Parathyroid adenoma (tissue), 2 donors: ENCODE measurements at regions not wholly inside any gene's neighbourhood (a gene's known extent, or its start where the extent isn't known, plus 50 kb on each side); places are given as distances from the start of the nearest gene placed in this dataset.

Experiments
- H2AFZ ChIP-seq: fragments of 300-600 bp; sonication (generic); one replicate; pipeline ENCODE4 v1.7.0; 2017; ENCODE audit warnings: antibody characterized with exemption, mild to moderate bottlenecking
- H3K27ac ChIP-seq: fragments of 300-600 bp; sonication (generic); one replicate; pipeline ENCODE4 v1.7.0; 2017
- H3K27me3 ChIP-seq: fragments of 300-600 bp; sonication (generic); one replicate; pipeline ENCODE4 v1.7.0; 2017; ENCODE audit warnings: low read length; ENCODE audit not compliant: control insufficient read depth, insufficient read depth
- H3K36me3 ChIP-seq: fragments of 300-600 bp; sonication (generic); one replicate; pipeline ENCODE4 v1.7.0; 2017; ENCODE audit warnings: low read length; ENCODE audit not compliant: control insufficient read depth, insufficient read depth
- H3K4me1 ChIP-seq: fragments of 300-600 bp; sonication (generic); one replicate; pipeline ENCODE4 v1.7.0; 2017; ENCODE audit warnings: control low read depth
- H3K4me2 ChIP-seq: fragments of 300-600 bp; sonication (generic); one replicate; pipeline ENCODE4 v1.7.0; 2017; ENCODE audit warnings: low read length
- H3K4me3 ChIP-seq: fragments of 300-600 bp; sonication (generic); one replicate; pipeline ENCODE4 v1.7.0; 2017; ENCODE audit warnings: low read depth, low read length
- H3K79me2 ChIP-seq: fragments of 300-600 bp; sonication (generic); one replicate; pipeline ENCODE4 v1.7.0; 2017; ENCODE audit warnings: control low read depth
- H3K9ac ChIP-seq: fragments of 300-600 bp; sonication (generic); one replicate; pipeline ENCODE4 v1.7.0; 2017; ENCODE audit warnings: mild to moderate bottlenecking
- H3K9me3 ChIP-seq: fragments of 300-600 bp; sonication (generic); one replicate; pipeline ENCODE4 v1.7.0; 2017; ENCODE audit warnings: low read length; ENCODE audit not compliant: control insufficient read depth
- CTCF ChIP-seq: fragments of 300-600 bp; sonication (generic); IDR thresholded peaks from one replicate; pipeline ENCODE4 v1.7.0; 2017; ENCODE audit warnings: antibody characterized with exemption, mild to moderate bottlenecking
- donor health status: primary hyperparathyroidism.

- TF ChIP-seq CTCF, result no peak
- H3K4me3 ChIP-seq, result no peak overlapping the region
- H3K4me1 ChIP-seq, result no peaks in the 10 kb centered on the region
- H3K9me3 ChIP-seq, result no peaks in the 10 kb centered on the region
- no peaks in the 10 kb centered on the region for H3K36me3 ChIP-seq
- H3K4me2 ChIP-seq, result no peak overlapping the region
- no peaks in the 10 kb centered on the region for H3K79me2 ChIP-seq
- H3K27ac ChIP-seq, result no peak overlapping the region
- H3K9ac ChIP-seq, result no peak overlapping the region
- no peaks in the 10 kb centered on the region for H3K27me3 ChIP-seq
- H2AFZ ChIP-seq, result no peak overlapping the region
These were observed 166.8 kb upstream of the TOX3 start for GRCh38 chr16:52713740-52714139.

- H3K4me1 ChIP-seq, result no peaks in the 10 kb centered on the region
- H3K9ac ChIP-seq, result no peak overlapping the region
- no peak overlapping the region for H2AFZ ChIP-seq
- H3K4me3 ChIP-seq, result no peak overlapping the region
- TF ChIP-seq CTCF, result no peak
- no peaks in the 10 kb centered on the region for H3K27me3 ChIP-seq
- H3K36me3 ChIP-seq, result no peaks in the 10 kb centered on the region
- H3K4me2 ChIP-seq, result no peak overlapping the region
- no peaks in the 10 kb centered on the region for H3K9me3 ChIP-seq
- H3K27ac ChIP-seq, result no peak overlapping the region
- H3K79me2 ChIP-seq, result no peaks in the 10 kb centered on the region
These were observed 162.4 kb upstream of the TOX3 start for GRCh38 chr16:52709306-52709705.

- no peak for TF ChIP-seq CTCF
These were observed 161.5 kb upstream of the TOX3 start for GRCh38 chr16:52708476-52708875.

GRCh38 chr16:52707676-52708337 lies 160.9 kb upstream of the TOX3 start:
- H3K4me3 ChIP-seq, result no peak overlapping the region
- no peak overlapping the region for H3K9ac ChIP-seq
- no peaks in the 10 kb centered on the region for H3K9me3 ChIP-seq
- no peak overlapping the region for H2AFZ ChIP-seq
- no peaks in the 10 kb centered on the region for H3K4me1 ChIP-seq
- H3K79me2 ChIP-seq, result no peaks in the 10 kb centered on the region
- no peak overlapping the region for H3K4me2 ChIP-seq
- no peak for TF ChIP-seq CTCF
- no peaks in the 10 kb centered on the region for H3K36me3 ChIP-seq
- no peak overlapping the region for H3K27ac ChIP-seq
- no peaks in the 10 kb centered on the region for H3K27me3 ChIP-seq

More at GRCh38 chr16:52708476-52708875, 161.5 kb upstream of the TOX3 start:
- Histone ChIP-seq H3K9ac (no peak overlapping the region), H3K9me3 (no peaks in the 10 kb centered on the region), H3K4me2 (no peak overlapping the region), H3K27me3 (no peaks in the 10 kb centered on the region), H2AFZ (no peak overlapping the region), H3K36me3 (no peaks in the 10 kb centered on the region), H3K79me2 (no peaks in the 10 kb centered on the region), H3K4me1 (no peaks in the 10 kb centered on the region), H3K4me3 (no peak overlapping the region), H3K27ac (no peak overlapping the region)

- no peaks in the 10 kb centered on the region for H3K9me3 ChIP-seq
- H3K36me3 ChIP-seq, result no peaks in the 10 kb centered on the region
- no peak overlapping the region for H3K9ac ChIP-seq
- H3K4me1 ChIP-seq, result no peaks in the 10 kb centered on the region
- H3K27ac ChIP-seq, result no peak overlapping the region
- no peak overlapping the region for H3K4me2 ChIP-seq
- TF ChIP-seq CTCF, result no peak
- H3K27me3 ChIP-seq, result no peaks in the 10 kb centered on the region
- H3K79me2 ChIP-seq, result no peaks in the 10 kb centered on the region
- no peak overlapping the region for H3K4me3 ChIP-seq
- H2AFZ ChIP-seq, result no peak overlapping the region
These were observed 158.2 kb upstream of the TOX3 start for GRCh38 chr16:52705122-52705521.
